HG02885 (cell line): ENCODE measurements at regions not wholly inside any gene's neighbourhood (a gene's known extent, or its start where the extent isn't known, plus 50 kb on each side); places are given as distances from the start of the nearest gene placed in this dataset.

Source experiments
- ATAC-seq: cut with Tn5 transposase; IDR thresholded peaks from one replicate; pipeline ENCODE4 v1.9.1; 2021; ENCODE audit warnings: mild to moderate bottlenecking; ENCODE audit not compliant: unreplicated experiment, poor library complexity

GRCh38 chr9:121598965-121599871 lies 52.2 kb upstream of the DAB2IP start:
- no peak for ATAC-seq

- no peak for ATAC-seq
These were observed 51.4 kb upstream of the DAB2IP start for GRCh38 chr9:121599872-121600585.

GRCh38 chr9:121601194-121601593 lies 50.2 kb upstream of the DAB2IP start:
- ATAC-seq, result no peak
